CD14-positive monocyte (primary cell): ENCODE measurements at regions not wholly inside any gene's neighbourhood (a gene's known extent, or its start where the extent isn't known, plus 50 kb on each side); places are given as distances from the start of the nearest gene placed in this dataset.

Source experiments
- DNase-seq, 3 donors: peaks; one replicate each; pipeline ENCODE4 v3.0.0-alpha.2; 2011 to 2022
- H2AFZ ChIP-seq: 2 replicates; pipeline ENCODE4 v1.6.0; 2012; ENCODE audit warnings: mild to moderate bottlenecking, low read depth, low read length, inconsistent platforms; ENCODE audit not compliant: insufficient read depth, poor library complexity, severe bottlenecking
- H3K27ac ChIP-seq, 2 donors: 1 replicate in 1 of 2; 2 replicates in 1 of 2; pipeline ENCODE4 v1.5.1; 2012 to 2013; ENCODE audit warnings: low read length in 2 of 2, control low read depth in 1 of 2, inconsistent platforms in 1 of 2, low read depth in 1 of 2, mild to moderate bottlenecking in 1 of 2
- H3K27me3 ChIP-seq, 2 donors: one replicate each; pipeline versions ENCODE4 v1.6.0 to v1.6.1; 2011 to 2013; ENCODE audit warnings: low read length in 2 of 2; ENCODE audit not compliant: control insufficient read depth in 2 of 2, insufficient read depth in 2 of 2
- H3K36me3 ChIP-seq, 2 donors: replicated peaks in 1 of 2; 1 replicate in 1 of 2; 2 replicates in 1 of 2; pipeline versions ENCODE4 v1.5.1 to v1.6.1; 2012 to 2013; ENCODE audit warnings: low read length in 2 of 2, control low read depth in 1 of 2, inconsistent platforms in 1 of 2, mild to moderate bottlenecking in 1 of 2; ENCODE audit not compliant: insufficient read depth in 2 of 2, control insufficient read depth in 1 of 2
- H3K4me1 ChIP-seq, 2 donors: 1 replicate in 1 of 2; 2 replicates in 1 of 2; pipeline versions ENCODE4 v1.5.1 to v1.6.1; 2012 to 2013; ENCODE audit warnings: low read length in 2 of 2, control low read depth in 1 of 2, inconsistent platforms in 1 of 2, mild to moderate bottlenecking in 1 of 2, moderate library complexity in 1 of 2; ENCODE audit not compliant: insufficient read depth in 2 of 2, control insufficient read depth in 1 of 2
- H3K4me2 ChIP-seq: replicated peaks from 2 replicates; pipeline ENCODE3; 2012; ENCODE audit warnings: low read length, moderate library complexity, mild to moderate bottlenecking; ENCODE audit not compliant: poor library complexity, severe bottlenecking; ENCODE audit errors: extremely low read depth
- H3K4me3 ChIP-seq, 3 experiments: fragments of 200-600 bp in 1 of 3; sonication (generic) in 1 of 3; replicated peaks in 1 of 3; 1 replicate in 2 of 3; 2 replicates in 1 of 3; pipeline ENCODE4 v1.5.1; 2011 to 2013; ENCODE audit warnings: low read length in 3 of 3, mild to moderate bottlenecking in 3 of 3, control low read depth in 2 of 3, low read depth in 2 of 3, inconsistent platforms in 1 of 3, moderate library complexity in 1 of 3
- H3K79me2 ChIP-seq: 2 replicates; pipeline ENCODE4 v1.6.0; 2012; ENCODE audit warnings: mild to moderate bottlenecking, control low read depth, inconsistent platforms, low read length, moderate library complexity; ENCODE audit not compliant: insufficient read depth
- H3K9ac ChIP-seq: 2 replicates; pipeline ENCODE4 v1.6.0; 2017; ENCODE audit warnings: low read length, mild to moderate bottlenecking; ENCODE audit not compliant: insufficient read depth, poor library complexity, severe bottlenecking
- H3K9me3 ChIP-seq, 2 donors: replicated peaks in 1 of 2; 1 replicate in 1 of 2; 2 replicates in 1 of 2; pipeline versions ENCODE4 v1.5.1 to v1.6.1; 2012 to 2013; ENCODE audit warnings: low read length in 2 of 2, control low read depth in 1 of 2; ENCODE audit not compliant: control insufficient read depth in 1 of 2, insufficient read depth in 1 of 2
- H4K20me1 ChIP-seq: 2 replicates; pipeline ENCODE4 v1.6.0; 2012; ENCODE audit warnings: mild to moderate bottlenecking, low read length, control low read depth, moderate library complexity; ENCODE audit not compliant: insufficient read depth
- H3K27ac Mint-ChIP-seq, 7 donors: one replicate each; pipeline ENCODE4 v1.8.0; 2020; ENCODE audit warnings: mild to moderate bottlenecking in 7 of 7, mixed read lengths in 7 of 7, moderate library complexity in 6 of 7, inconsistent platforms in 2 of 7
- H3K27me3 Mint-ChIP-seq, 3 donors: one replicate each; pipeline ENCODE4 v1.8.0; 2021 to 2022; ENCODE audit warnings: low read depth in 3 of 3, mild to moderate bottlenecking in 3 of 3, mixed read lengths in 3 of 3, moderate library complexity in 3 of 3, inconsistent platforms in 1 of 3
- H3K36me3 Mint-ChIP-seq, 2 donors: one replicate each; pipeline ENCODE4 v1.8.0; 2020; ENCODE audit warnings: mixed read lengths in 2 of 2, inconsistent platforms in 1 of 2, mild to moderate bottlenecking in 1 of 2
- H3K4me1 Mint-ChIP-seq: one replicate; pipeline ENCODE4 v1.8.0; 2020; ENCODE audit warnings: mild to moderate bottlenecking, mixed read lengths
- H3K4me3 Mint-ChIP-seq, 2 donors: one replicate each; pipeline ENCODE4 v1.8.0; 2020; ENCODE audit warnings: mild to moderate bottlenecking in 2 of 2, mixed read lengths in 2 of 2, moderate library complexity in 1 of 2
- H3K9me3 Mint-ChIP-seq, 7 donors: one replicate each; pipeline ENCODE4 v1.8.0; 2020 to 2022; ENCODE audit warnings: mixed read lengths in 7 of 7, mild to moderate bottlenecking in 6 of 7, moderate library complexity in 6 of 7, inconsistent platforms in 2 of 7
- CTCF ChIP-seq: fragments of 200-600 bp; IDR thresholded peaks from one replicate; pipeline ENCODE4 v1.8.0; 2022; ENCODE audit warnings: antibody characterized with exemption, mild to moderate bottlenecking
- whole genome bisulfite sequencing: methylation state at CpG from one replicate; pipeline ENCODE4 v1.1.5; 2013; ENCODE audit warnings: missing lambda C conversion rate; ENCODE audit not compliant: insufficient coverage; 5-methylcytosine and 5-hydroxymethylcytosine counted together
- intact Hi-C, 2 donors: fragments of 100-400 bp; cut with micrococcal nuclease; formaldehyde crosslinking; loops; one replicate each; pipeline versions ENCODE4 v1.15.0 to v1.15.1; 2023

GRCh38 chr17:54848368-54848987, 52.2 kb upstream of the TOM1L1 start:
- intact Hi-C loops, result no loop called here
- H2AFZ ChIP-seq, result no peak overlapping the region

GRCh38 chr17:54849660-54850059, 51.0 kb upstream of the TOM1L1 start:
- no peaks in the 10 kb centered on the region for H3K4me1 ChIP-seq
- Mint-ChIP-seq H3K9me3 (peaks cover 0 to 10% (median 1%) of the 10 kb centered on the region in 7 donors), H3K4me1 (no peaks in the 10 kb centered on the region), H3K36me3 (no peaks in the 10 kb centered on the region), H3K27ac (no peak overlapping the region), H3K27me3 (peaks cover 0 to 2% (median 0%) of the 10 kb centered on the region in 3 donors), H3K4me3 (no peak overlapping the region)
- no peaks in the 10 kb centered on the region for H3K9me3 ChIP-seq
- no peak overlapping the region for H3K9ac ChIP-seq
- intact Hi-C loops, result no loop called here
- H3K79me2 ChIP-seq, result no peaks in the 10 kb centered on the region
- no peak for TF ChIP-seq CTCF
- 95% methylated on average over 3 of the region's 6 CpGs for WGBS
- H4K20me1 ChIP-seq, result no peaks in the 10 kb centered on the region
- no peaks in the 10 kb centered on the region for H3K27me3 ChIP-seq
- H3K27ac ChIP-seq, result no peak overlapping the region
- H2AFZ ChIP-seq, result no peak overlapping the region
- no peaks in the 10 kb centered on the region for H3K36me3 ChIP-seq
- H3K4me3 ChIP-seq, result no peak overlapping the region
- no peak overlapping the region for H3K4me2 ChIP-seq
- no peak for DNase-seq

More at GRCh38 chr17:54848368-54848987, 52.2 kb upstream of the TOM1L1 start:
- no peak overlapping the region for H3K9ac ChIP-seq
- no peak overlapping the region for H3K27ac ChIP-seq
- WGBS, result 100% methylated on average over 1 of the region's 2 CpGs
- H3K9me3 ChIP-seq, result no peaks in the 10 kb centered on the region
- H4K20me1 ChIP-seq, result no peaks in the 10 kb centered on the region
- Mint-ChIP-seq H3K36me3 (no peaks in the 10 kb centered on the region), H3K4me3 (no peak overlapping the region), H3K4me1 (no peaks in the 10 kb centered on the region), H3K27me3 (peaks cover 0 to 2% (median 0%) of the 10 kb centered on the region in 3 donors), H3K27ac (no peak overlapping the region), H3K9me3 (peaks cover 0 to 10% (median 2%) of the 10 kb centered on the region in 7 donors)
- H3K4me2 ChIP-seq, result no peak overlapping the region
- no peak for TF ChIP-seq CTCF
- DNase-seq, result no peak
- H3K36me3 ChIP-seq, result no peaks in the 10 kb centered on the region
- H3K4me1 ChIP-seq, result no peaks in the 10 kb centered on the region
- H3K27me3 ChIP-seq, result no peaks in the 10 kb centered on the region
- H3K4me3 ChIP-seq, result no peak overlapping the region
- H3K79me2 ChIP-seq, result no peaks in the 10 kb centered on the region
